ENCODE measurements at regions not wholly inside any gene's neighbourhood (a gene's known extent, or its start where the extent isn't known, plus 50 kb on each side); places are given as distances from the start of the nearest gene placed in this dataset.

GRCh38 chr5:54632131-54632701 is 114.7 kb downstream of the SNX18 start:
- H2AFZ ChIP-seq (ENCODE audit: low read depth, low read length): no peak overlapping the region

DNA sequence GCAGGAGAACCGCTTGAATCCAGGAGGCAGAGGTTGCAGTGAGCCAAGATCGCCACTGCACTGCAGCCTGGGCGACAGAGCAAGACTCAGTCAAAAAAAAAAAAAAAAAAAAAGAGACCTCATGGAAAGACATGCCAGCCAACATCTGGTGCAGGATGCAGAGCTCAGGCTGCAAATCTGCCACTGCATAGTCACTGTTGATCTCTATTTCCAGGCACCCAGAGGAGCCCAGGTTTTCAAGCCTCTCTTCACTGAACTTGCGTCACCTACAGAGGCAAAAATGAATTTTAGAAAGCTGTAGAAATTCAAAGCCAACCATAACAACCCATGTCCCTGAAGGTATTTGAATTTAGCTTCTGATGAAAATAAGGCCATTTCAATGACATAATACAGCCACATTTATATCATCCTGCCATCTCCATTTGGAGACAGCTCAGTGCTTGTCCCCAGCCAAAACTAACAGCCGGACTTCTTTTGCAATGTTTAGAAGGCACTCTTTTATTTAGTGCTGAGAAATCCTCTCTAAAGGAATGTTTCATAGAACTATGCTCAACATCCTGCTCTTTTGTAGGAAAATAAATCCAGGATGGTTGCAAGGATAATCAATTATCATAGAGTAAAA is 113.3 kb downstream of the SNX18 start:
- Histone ChIP-seq H4K20me1 (ENCODE audit: insufficient read depth, low read length) (no peaks in the 10 kb centered on the region), H3K36me3 (replicated peaks; ENCODE audit: low read depth, low read length) (no peaks in the 10 kb centered on the region), H2AFZ (ENCODE audit: low read depth, low read length) (no peak overlapping the region), H3K4me2 (ENCODE audit: low read length) (no peak overlapping the region), H3K27me3 (ENCODE audit: low read depth, low read length) (no peaks in the 10 kb centered on the region), H3K9ac (ENCODE audit: low read length) (no peak overlapping the region), H3K9me3 (ENCODE audit: insufficient read depth, low read length) (no peaks in the 10 kb centered on the region), H3K4me1 (ENCODE audit: low read length) (peaks cover 17% of the 10 kb centered on the region), H3K79me2 (ENCODE audit: low read length) (no peaks in the 10 kb centered on the region), H3K4me3 (ENCODE audit: low read length) (no peak overlapping the region), H3K27ac (ENCODE audit: low read length) (no peak overlapping the region)
- TF ChIP-seq EZH2phosphoT487 (IDR thresholded peaks at IDR 0.05; ENCODE audit: low read depth) (no peak), CTCF (IDR thresholded peaks at IDR 0.05; ENCODE audit: low read depth, low read length) (no peak)

More at GRCh38 chr5:54632131-54632701, 114.7 kb downstream of the SNX18 start:
- H3K4me2 ChIP-seq (ENCODE audit: low read length): no peak overlapping the region
- H3K27ac ChIP-seq (ENCODE audit: low read length): no peak overlapping the region
- H3K9ac ChIP-seq (ENCODE audit: low read length): no peak overlapping the region
- no peaks in the 10 kb centered on the region for H3K27me3 ChIP-seq (ENCODE audit: low read depth, low read length)
- no peak for TF ChIP-seq CTCF (IDR thresholded peaks at IDR 0.05; ENCODE audit: low read depth, low read length)
- TF ChIP-seq EZH2phosphoT487 (IDR thresholded peaks at IDR 0.05; ENCODE audit: low read depth): no peak
- H3K4me3 ChIP-seq (ENCODE audit: low read length): no peak overlapping the region
- H3K9me3 ChIP-seq (ENCODE audit: insufficient read depth, low read length): no peaks in the 10 kb centered on the region
- peaks cover 17% of the 10 kb centered on the region for H3K4me1 ChIP-seq (ENCODE audit: low read length)
- H3K79me2 ChIP-seq (ENCODE audit: low read length): no peaks in the 10 kb centered on the region
- H4K20me1 ChIP-seq (ENCODE audit: insufficient read depth, low read length): no peaks in the 10 kb centered on the region
- no peaks in the 10 kb centered on the region for H3K36me3 ChIP-seq (replicated peaks; ENCODE audit: low read depth, low read length)

DNA sequence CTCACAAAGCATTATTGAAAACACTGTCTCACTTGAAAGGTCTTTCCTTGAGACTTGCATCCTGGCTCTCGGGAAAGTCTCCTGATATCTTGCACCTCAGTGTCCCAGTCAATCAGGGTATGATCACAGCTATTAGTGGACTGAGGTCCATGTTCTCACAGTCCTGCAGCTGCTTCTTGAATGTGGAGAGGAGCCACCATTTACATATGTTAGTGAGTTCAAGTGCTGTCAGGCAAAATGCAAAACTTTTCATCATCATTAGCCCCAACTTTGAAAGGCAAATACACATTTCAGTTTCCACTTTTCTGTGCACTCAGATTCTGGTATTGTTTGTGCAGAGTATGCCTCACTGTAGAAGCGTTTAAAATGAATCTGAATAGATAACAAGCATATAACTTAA is 111.6 kb downstream of the SNX18 start:
- Histone ChIP-seq H3K79me2 (ENCODE audit: low read length) (no peaks in the 10 kb centered on the region), H3K27ac (ENCODE audit: low read length) (no peak overlapping the region), H3K36me3 (replicated peaks; ENCODE audit: low read depth, low read length) (no peaks in the 10 kb centered on the region), H3K4me2 (ENCODE audit: low read length) (no peak overlapping the region), H3K27me3 (ENCODE audit: low read depth, low read length) (no peaks in the 10 kb centered on the region), H3K4me1 (ENCODE audit: low read length) (peaks cover 17% of the 10 kb centered on the region), H2AFZ (ENCODE audit: low read depth, low read length) (no peak overlapping the region), H4K20me1 (ENCODE audit: insufficient read depth, low read length) (no peaks in the 10 kb centered on the region), H3K9me3 (ENCODE audit: insufficient read depth, low read length) (no peaks in the 10 kb centered on the region), H3K4me3 (ENCODE audit: low read length) (no peak overlapping the region), H3K9ac (ENCODE audit: low read length) (no peak overlapping the region)
- no peak for TF ChIP-seq EZH2phosphoT487 (IDR thresholded peaks at IDR 0.05; ENCODE audit: low read depth)
- no peak for TF ChIP-seq CTCF (IDR thresholded peaks at IDR 0.05; ENCODE audit: low read depth, low read length)

GRCh38 chr5:54628050-54628449 is 110.5 kb downstream of the SNX18 start:
- Histone ChIP-seq H3K27me3 (ENCODE audit: low read depth, low read length) (no peaks in the 10 kb centered on the region), H3K79me2 (ENCODE audit: low read length) (no peaks in the 10 kb centered on the region), H3K4me3 (ENCODE audit: low read length) (no peak overlapping the region), H3K4me2 (ENCODE audit: low read length) (no peak overlapping the region), H3K4me1 (ENCODE audit: low read length) (peaks cover 17% of the 10 kb centered on the region), H2AFZ (ENCODE audit: low read depth, low read length) (no peak overlapping the region), H3K27ac (ENCODE audit: low read length) (no peak overlapping the region), H3K9me3 (ENCODE audit: insufficient read depth, low read length) (no peaks in the 10 kb centered on the region), H3K36me3 (replicated peaks; ENCODE audit: low read depth, low read length) (no peaks in the 10 kb centered on the region), H3K9ac (ENCODE audit: low read length) (no peak overlapping the region), H4K20me1 (ENCODE audit: insufficient read depth, low read length) (no peaks in the 10 kb centered on the region)
- no peak for TF ChIP-seq EZH2phosphoT487 (IDR thresholded peaks at IDR 0.05; ENCODE audit: low read depth)
- TF ChIP-seq CTCF (IDR thresholded peaks at IDR 0.05; ENCODE audit: low read depth, low read length): no peak

Measured in OCI-LY3 (cell line).